Mucosa of stomach (tissue), 1 donor: ENCODE measurements at regions not wholly inside any gene's neighbourhood (a gene's known extent, or its start where the extent isn't known, plus 50 kb on each side); places are given as distances from the start of the nearest gene placed in this dataset.
"Not testable (repeated sequence)": the region's sequence is repeated elsewhere in the genome, so short reads cannot be mapped to it uniquely, and the experiment has no call there.

ENCODE experiments used
- H3K27me3 ChIP-seq: one replicate; pipeline ENCODE4 v1.7.0; 2013; ENCODE audit warnings: mild to moderate bottlenecking, low read length; ENCODE audit not compliant: control insufficient read depth, insufficient read depth
- H3K36me3 ChIP-seq: one replicate; pipeline ENCODE4 v1.7.0; 2013; ENCODE audit warnings: low read length; ENCODE audit not compliant: control insufficient read depth, insufficient read depth
- H3K4me1 ChIP-seq: one replicate; pipeline ENCODE4 v1.7.0; 2013; ENCODE audit warnings: mild to moderate bottlenecking, low read length; ENCODE audit not compliant: control insufficient read depth, insufficient read depth
- H3K4me3 ChIP-seq: one replicate; pipeline ENCODE4 v1.7.0; 2013; ENCODE audit warnings: low read length
- H3K9ac ChIP-seq: one replicate; pipeline ENCODE4 v1.7.0; 2013; ENCODE audit warnings: mild to moderate bottlenecking, low read length, moderate library complexity
- H3K9me3 ChIP-seq: one replicate; pipeline ENCODE4 v1.7.0; 2013; ENCODE audit warnings: mild to moderate bottlenecking, low read length, moderate library complexity; ENCODE audit not compliant: control insufficient read depth
- donor health status: Pancreatic carcinoma.

DNA sequence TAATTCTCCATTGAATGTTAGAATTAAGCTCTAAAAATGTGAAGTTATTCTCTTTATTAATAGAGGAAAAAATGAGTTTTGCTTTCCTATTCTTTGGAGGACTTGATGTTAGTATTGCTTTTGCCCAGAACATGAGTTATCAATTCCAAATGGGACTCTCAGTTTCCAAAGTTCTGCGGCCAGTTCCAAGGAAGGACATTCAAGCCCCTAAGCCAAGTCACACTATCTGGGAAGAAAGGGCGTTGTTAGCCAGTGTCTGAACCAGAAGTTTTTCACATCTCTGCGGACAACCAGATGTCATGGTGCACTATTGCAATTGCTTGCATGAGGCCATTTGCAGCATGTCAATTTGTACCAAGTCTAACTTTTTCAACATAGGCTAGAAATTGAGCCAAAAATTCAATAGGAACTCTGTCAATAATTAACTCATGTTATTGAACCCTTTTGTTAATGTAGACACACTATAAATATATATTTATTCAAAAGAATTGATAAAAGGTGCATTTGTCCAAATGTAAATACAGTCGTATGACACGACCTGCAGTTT, 183.3 kb upstream of the PIK3R1 start:
- Histone ChIP-seq H3K4me3 (no peak overlapping the region), H3K4me1 (peaks cover 56% of the 10 kb centered on the region), H3K9ac (no peak overlapping the region), H3K9me3 (no peaks in the 10 kb centered on the region), H3K36me3 (no peaks in the 10 kb centered on the region), H3K27me3 (no peaks in the 10 kb centered on the region)

DNA sequence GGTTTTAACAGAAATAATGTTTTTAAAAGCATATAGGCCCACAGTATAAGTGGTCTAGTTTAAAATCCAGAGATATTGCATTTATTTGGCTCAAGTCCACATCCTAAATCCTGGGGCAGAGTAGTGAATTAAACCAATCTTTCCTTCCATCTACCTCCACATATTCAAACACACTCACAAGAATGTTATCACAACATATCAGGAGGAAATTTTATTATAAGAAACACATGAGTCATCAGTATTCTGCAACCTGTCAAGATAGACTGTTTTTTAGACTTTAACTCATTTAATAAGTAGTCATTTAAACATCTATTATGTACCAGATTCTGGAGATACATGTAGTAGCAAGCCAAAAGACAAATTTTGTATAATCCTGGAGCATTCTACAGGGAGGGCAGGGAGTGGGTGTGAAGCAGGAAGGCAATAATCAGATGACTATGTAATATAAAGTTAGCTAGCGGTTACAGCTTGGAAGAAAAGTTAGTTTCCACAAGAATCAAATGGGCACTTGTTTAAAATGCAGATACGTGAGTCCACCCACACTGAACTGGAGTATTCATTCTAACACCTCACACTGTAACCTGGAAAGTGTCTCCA, 187.3 kb upstream of the PIK3R1 start:
- peaks cover 24% of the 10 kb centered on the region for H3K4me1 ChIP-seq
- no peaks in the 10 kb centered on the region for H3K27me3 ChIP-seq
- no peak overlapping the region for H3K9ac ChIP-seq
- no peaks in the 10 kb centered on the region for H3K9me3 ChIP-seq
- no peak overlapping the region for H3K4me3 ChIP-seq
- no peaks in the 10 kb centered on the region for H3K36me3 ChIP-seq

GRCh38 chr5:68027519-68027918, 188.0 kb upstream of the PIK3R1 start:
- no peak overlapping the region for H3K4me3 ChIP-seq
- no peaks in the 10 kb centered on the region for H3K9me3 ChIP-seq
- H3K9ac ChIP-seq, result no peak overlapping the region
- H3K27me3 ChIP-seq, result no peaks in the 10 kb centered on the region
- H3K4me1 ChIP-seq, result peaks cover 17% of the 10 kb centered on the region
- no peaks in the 10 kb centered on the region for H3K36me3 ChIP-seq

- Histone ChIP-seq H3K27me3 (no peaks in the 10 kb centered on the region), H3K9me3 (no peaks in the 10 kb centered on the region), H3K36me3 (no peaks in the 10 kb centered on the region), H3K4me3 (no peak overlapping the region), H3K4me1 (peaks cover 17% of the 10 kb centered on the region), H3K9ac (no peak overlapping the region)
These were observed 189.3 kb upstream of the PIK3R1 start for GRCh38 chr5:68026092-68026885.

DNA sequence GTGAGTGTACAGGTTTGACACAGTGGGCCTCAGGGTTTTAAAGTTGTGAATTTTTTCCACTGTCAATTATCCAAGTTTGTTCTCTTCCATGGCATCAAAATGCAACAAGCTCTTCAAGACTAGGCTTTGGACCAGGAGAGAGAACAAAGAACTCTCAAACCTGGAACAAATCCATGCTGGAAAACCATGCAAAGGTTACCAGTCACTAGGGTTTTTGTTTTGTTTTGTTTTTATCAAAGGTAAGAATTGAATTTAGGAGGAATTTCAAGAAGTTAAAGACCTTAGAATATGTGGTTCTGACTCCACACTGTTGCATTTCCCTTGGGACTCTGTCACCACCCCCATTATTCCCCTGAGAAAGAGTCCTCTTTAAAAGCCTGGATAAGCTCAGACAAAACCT, 191.1 kb upstream of the PIK3R1 start:
- Histone ChIP-seq H3K36me3 (no peaks in the 10 kb centered on the region), H3K9me3 (no peaks in the 10 kb centered on the region), H3K27me3 (no peaks in the 10 kb centered on the region), H3K9ac (no peak overlapping the region), H3K4me1 (peaks cover 16% of the 10 kb centered on the region), H3K4me3 (no peak overlapping the region)

DNA sequence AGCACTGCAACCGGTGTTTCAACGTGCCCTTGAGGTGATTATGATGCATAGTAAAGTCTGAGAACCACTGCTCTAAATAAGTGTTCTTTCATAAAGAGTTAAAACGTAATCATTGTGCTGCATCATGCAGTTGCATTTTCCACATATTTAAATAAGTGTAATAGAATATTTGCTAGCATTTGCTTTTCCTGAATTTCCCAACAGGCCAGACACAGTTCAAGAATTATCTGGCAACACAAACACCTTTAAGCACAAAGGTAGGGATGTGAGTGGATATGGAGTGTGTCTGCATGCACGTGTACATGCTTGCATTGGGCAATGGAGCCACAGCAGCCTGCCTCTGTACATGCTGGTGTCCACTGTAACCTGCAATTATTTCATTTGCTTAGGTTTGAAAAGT, 193.6 kb upstream of the PIK3R1 start:
- H3K9me3 ChIP-seq, result no peaks in the 10 kb centered on the region
- no peaks in the 10 kb centered on the region for H3K4me1 ChIP-seq
- no peaks in the 10 kb centered on the region for H3K36me3 ChIP-seq
- H3K27me3 ChIP-seq, result no peaks in the 10 kb centered on the region
- no peak overlapping the region for H3K4me3 ChIP-seq
- H3K9ac ChIP-seq, result no peak overlapping the region

GRCh38 chr5:68021227-68021626, 194.3 kb upstream of the PIK3R1 start:
- Histone ChIP-seq H3K4me3 (no peak overlapping the region), H3K4me1 (no peaks in the 10 kb centered on the region), H3K36me3 (no peaks in the 10 kb centered on the region), H3K9ac (no peak overlapping the region), H3K9me3 (no peaks in the 10 kb centered on the region), H3K27me3 (no peaks in the 10 kb centered on the region)

DNA sequence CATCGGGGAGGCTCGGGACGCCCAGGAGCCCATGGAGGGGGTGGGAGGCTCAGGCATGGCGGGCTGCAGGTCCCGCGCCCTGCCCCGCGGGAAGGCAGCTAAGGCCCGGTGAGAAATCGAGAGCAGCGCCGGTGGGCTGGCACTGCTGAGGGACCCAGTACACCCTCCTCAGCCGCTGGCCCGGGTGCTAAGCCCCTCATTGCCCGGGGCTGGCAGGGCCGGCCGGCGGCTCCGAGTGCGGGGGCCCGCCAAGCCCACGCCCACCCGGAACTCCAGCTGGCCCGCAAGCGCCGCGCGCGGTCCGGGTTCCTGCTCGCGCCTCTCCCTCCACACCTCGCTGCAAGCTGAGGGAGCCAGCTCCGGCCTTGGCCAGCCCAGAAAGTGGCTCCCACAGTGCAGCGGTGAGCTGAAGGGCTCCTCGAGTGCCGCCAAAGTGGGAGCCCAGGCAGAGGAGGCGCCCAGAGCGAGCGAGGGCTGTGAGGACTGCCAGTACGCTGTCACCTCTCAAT, 195.0 kb upstream of the PIK3R1 start:
- H3K27me3 ChIP-seq, H3K9ac ChIP-seq, H3K9me3 ChIP-seq, H3K4me3 ChIP-seq, H3K4me1 ChIP-seq, H3K36me3 ChIP-seq: not testable (repeated sequence)

DNA sequence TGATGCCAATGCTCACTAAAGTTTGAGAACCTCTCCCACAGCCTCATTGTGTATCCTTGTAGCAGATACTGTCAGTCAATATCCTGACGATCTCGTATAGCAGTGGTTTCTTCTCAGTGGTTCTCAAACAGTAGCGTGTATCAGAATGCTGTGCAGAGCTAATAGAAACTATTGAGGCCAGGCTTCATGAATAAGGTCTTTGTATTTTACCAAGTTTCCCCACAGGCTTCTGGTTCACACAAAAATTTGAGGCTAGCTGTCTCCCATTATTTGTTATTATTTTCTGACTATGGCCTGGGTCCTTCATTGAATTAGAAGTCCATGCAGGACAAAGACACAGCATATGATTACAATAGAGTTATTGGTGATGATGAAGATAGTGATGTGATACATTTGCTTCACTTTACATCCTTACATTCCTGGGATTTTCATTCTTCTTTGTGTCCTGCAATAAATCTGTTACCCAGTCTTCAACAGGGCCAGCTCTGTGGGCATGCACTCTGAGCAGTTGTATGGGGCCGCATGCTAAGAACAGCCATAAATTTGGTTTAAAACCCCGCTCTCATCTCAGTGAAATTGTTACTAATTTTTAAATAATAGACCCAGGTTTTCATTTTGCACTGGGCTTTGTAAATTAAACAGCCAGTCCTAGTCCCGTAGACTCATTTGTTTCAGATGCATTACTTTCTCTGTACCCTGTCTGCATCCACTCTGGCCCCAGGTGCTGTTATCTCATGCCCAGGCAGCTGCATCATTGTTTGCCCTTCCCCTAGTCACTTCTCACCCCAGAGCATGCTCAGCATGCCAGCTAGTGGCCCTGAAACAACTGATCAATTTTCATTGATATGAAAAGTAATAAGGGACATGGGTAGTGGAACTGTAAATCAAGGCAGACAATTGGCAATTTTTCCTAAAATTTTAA, 199.9 kb upstream of the PIK3R1 start:
- no peaks in the 10 kb centered on the region for H3K36me3 ChIP-seq
- H3K27me3 ChIP-seq, result no peaks in the 10 kb centered on the region
- H3K4me1 ChIP-seq, result no peaks in the 10 kb centered on the region
- H3K4me3 ChIP-seq, result no peak overlapping the region
- no peak overlapping the region for H3K9ac ChIP-seq
- H3K9me3 ChIP-seq, result no peaks in the 10 kb centered on the region

DNA sequence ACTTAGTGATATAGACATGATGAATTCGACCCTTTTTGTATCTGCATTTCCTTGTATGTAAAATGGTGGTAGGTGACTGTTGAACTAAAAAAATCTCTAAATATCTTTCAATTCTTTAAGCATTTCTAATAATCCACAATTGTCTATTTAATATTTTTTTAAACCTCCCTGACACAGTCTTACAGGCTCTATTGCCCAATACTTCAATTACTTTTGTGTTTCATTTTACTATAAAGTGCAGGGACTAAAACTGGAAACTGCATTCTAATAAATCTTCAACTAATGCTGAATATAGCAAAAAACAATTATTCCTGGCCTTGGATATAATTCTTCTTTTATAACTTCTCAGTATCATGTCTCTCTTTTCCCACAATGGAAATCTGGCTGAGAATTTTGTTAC, 202.7 kb upstream of the PIK3R1 start:
- Histone ChIP-seq H3K4me1 (no peaks in the 10 kb centered on the region), H3K27me3 (no peaks in the 10 kb centered on the region), H3K9me3 (no peaks in the 10 kb centered on the region), H3K9ac (no peak overlapping the region), H3K36me3 (no peaks in the 10 kb centered on the region), H3K4me3 (no peak overlapping the region)

- H3K27me3 ChIP-seq, result no peaks in the 10 kb centered on the region
These were observed 203.1 kb upstream of the PIK3R1 start for GRCh38 chr5:68012429-68012828.

GRCh38 chr5:68011801-68012200, 203.8 kb upstream of the PIK3R1 start:
- H3K27me3 ChIP-seq, result no peaks in the 10 kb centered on the region
- no peak overlapping the region for H3K9ac ChIP-seq
- H3K9me3 ChIP-seq, result no peaks in the 10 kb centered on the region
- H3K4me1 ChIP-seq, result no peaks in the 10 kb centered on the region
- no peaks in the 10 kb centered on the region for H3K36me3 ChIP-seq
- H3K4me3 ChIP-seq, result no peak overlapping the region

More at GRCh38 chr5:68012429-68012828, 203.1 kb upstream of the PIK3R1 start:
- Histone ChIP-seq H3K36me3 (no peaks in the 10 kb centered on the region), H3K4me1 (no peaks in the 10 kb centered on the region), H3K9ac (no peak overlapping the region), H3K4me3 (no peak overlapping the region), H3K9me3 (no peaks in the 10 kb centered on the region)
